OCI-LY3 (cell line): ENCODE measurements at regions not wholly inside any gene's neighbourhood (a gene's known extent, or its start where the extent isn't known, plus 50 kb on each side); places are given as distances from the start of the nearest gene placed in this dataset.

Source experiments
- EZH2phosphoT487 ChIP-seq: fragments of 200-600 bp; shearing (Covaris generic); IDR thresholded peaks from 2 replicates; pipeline ENCODE4 v1.6.1; 2018; ENCODE audit warnings: antibody characterized with exemption, mixed run types, low read depth
- TF ChIP-seq, protein P1 (sequence below): fragments of 200-600, 300-600 bp; sonication (generic); IDR thresholded peaks from 2 replicates; pipeline ENCODE4 v1.5.1; 2014; ENCODE audit warnings: antibody characterized with exemption, low read length, low read depth

DNA sequence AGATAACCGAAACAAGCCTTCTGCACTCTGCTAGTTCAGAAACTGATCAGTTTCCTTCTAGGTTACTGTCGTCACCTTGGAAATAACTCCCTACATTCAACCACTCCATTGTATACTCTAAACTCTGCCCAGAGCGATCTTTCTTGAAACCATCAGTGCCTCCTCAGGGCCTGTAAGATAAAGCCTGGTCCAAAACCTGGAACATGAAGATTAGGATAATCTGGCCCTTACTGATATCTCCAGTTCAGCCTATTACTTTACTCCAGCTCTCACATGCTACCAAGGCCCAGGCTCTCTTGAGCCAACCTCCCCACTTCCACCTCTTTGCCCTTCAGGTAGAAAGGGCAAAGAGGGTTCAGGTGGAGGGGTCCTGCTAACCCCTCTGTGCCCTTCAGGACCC lies 125.3 kb upstream of the RXFP2 start:
- TF ChIP-seq, protein P1, sequence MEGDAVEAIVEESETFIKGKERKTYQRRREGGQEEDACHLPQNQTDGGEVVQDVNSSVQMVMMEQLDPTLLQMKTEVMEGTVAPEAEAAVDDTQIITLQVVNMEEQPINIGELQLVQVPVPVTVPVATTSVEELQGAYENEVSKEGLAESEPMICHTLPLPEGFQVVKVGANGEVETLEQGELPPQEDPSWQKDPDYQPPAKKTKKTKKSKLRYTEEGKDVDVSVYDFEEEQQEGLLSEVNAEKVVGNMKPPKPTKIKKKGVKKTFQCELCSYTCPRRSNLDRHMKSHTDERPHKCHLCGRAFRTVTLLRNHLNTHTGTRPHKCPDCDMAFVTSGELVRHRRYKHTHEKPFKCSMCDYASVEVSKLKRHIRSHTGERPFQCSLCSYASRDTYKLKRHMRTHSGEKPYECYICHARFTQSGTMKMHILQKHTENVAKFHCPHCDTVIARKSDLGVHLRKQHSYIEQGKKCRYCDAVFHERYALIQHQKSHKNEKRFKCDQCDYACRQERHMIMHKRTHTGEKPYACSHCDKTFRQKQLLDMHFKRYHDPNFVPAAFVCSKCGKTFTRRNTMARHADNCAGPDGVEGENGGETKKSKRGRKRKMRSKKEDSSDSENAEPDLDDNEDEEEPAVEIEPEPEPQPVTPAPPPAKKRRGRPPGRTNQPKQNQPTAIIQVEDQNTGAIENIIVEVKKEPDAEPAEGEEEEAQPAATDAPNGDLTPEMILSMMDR, result no peak
- no peak for TF ChIP-seq EZH2phosphoT487
